ENCODE measurements at regions not wholly inside any gene's neighbourhood (a gene's known extent, or its start where the extent isn't known, plus 50 kb on each side); places are given as distances from the start of the nearest gene placed in this dataset.

DNA sequence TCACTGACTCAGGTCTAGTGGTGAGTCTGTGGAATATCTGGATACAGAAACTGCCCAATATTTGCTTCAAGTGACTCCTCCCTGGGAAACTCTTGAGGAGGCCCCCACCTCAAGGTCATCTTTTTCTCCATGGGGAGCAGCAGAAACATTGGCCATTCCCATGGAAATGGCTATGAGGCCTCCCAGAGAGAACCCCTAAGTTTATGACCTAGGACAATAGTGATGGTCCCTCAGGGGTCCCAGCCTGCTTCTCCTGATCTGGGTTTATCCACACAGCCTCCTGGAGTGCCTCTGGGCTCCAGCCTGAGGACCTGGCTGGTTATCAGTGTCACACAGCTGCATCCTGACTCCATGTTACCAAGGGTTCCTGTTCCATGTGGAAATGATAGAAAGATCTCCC lies 131.2 kb downstream of the ZNF280B start:
- H3K9me3 Mint-ChIP-seq, result no peaks in the 10 kb centered on the region
- ChIA-PET POLR2A (interaction anchor here (0.7 kb wide), 1 partner anchor 277 kb away, joined by 6 read pairs; no protein-coding TSS in a partner anchor), CTCF (interaction anchor here (1.0 to 1.5 kb wide), 4 partner anchors 34 to 182 kb away, joined by 3 to 11 read pairs (median 4); no protein-coding TSS in a partner anchor)
- TF ChIP-seq ZNF232 (CRISPR knock-in tag; IDR thresholded peaks at IDR 0.05), result no peak
- TF ChIP-seq, protein P1, sequence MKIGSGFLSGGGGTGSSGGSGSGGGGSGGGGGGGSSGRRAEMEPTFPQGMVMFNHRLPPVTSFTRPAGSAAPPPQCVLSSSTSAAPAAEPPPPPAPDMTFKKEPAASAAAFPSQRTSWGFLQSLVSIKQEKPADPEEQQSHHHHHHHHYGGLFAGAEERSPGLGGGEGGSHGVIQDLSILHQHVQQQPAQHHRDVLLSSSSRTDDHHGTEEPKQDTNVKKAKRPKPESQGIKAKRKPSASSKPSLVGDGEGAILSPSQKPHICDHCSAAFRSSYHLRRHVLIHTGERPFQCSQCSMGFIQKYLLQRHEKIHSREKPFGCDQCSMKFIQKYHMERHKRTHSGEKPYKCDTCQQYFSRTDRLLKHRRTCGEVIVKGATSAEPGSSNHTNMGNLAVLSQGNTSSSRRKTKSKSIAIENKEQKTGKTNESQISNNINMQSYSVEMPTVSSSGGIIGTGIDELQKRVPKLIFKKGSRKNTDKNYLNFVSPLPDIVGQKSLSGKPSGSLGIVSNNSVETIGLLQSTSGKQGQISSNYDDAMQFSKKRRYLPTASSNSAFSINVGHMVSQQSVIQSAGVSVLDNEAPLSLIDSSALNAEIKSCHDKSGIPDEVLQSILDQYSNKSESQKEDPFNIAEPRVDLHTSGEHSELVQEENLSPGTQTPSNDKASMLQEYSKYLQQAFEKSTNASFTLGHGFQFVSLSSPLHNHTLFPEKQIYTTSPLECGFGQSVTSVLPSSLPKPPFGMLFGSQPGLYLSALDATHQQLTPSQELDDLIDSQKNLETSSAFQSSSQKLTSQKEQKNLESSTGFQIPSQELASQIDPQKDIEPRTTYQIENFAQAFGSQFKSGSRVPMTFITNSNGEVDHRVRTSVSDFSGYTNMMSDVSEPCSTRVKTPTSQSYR (CRISPR knock-in tag; IDR thresholded peaks at IDR 0.05), result no peak
- TF ChIP-seq ESRRA (CRISPR knock-in tag; IDR thresholded peaks at IDR 0.05; ENCODE audit: borderline replicate concordance), result no peak
- TF ChIP-seq ZNF396 (CRISPR knock-in tag; IDR thresholded peaks at IDR 0.05; ENCODE audit: borderline replicate concordance), result no peak
- TF ChIP-seq, protein P2, sequence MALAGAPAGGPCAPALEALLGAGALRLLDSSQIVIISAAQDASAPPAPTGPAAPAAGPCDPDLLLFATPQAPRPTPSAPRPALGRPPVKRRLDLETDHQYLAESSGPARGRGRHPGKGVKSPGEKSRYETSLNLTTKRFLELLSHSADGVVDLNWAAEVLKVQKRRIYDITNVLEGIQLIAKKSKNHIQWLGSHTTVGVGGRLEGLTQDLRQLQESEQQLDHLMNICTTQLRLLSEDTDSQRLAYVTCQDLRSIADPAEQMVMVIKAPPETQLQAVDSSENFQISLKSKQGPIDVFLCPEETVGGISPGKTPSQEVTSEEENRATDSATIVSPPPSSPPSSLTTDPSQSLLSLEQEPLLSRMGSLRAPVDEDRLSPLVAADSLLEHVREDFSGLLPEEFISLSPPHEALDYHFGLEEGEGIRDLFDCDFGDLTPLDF (CRISPR knock-in tag; IDR thresholded peaks at IDR 0.05), result no peak
- H3K4me3 Mint-ChIP-seq, result no peak overlapping the region
- DNase-seq (ENCODE audit: low spot score) (no peak), ATAC-seq (no peak)
- H3K4me1 Mint-ChIP-seq, result no peaks in the 10 kb centered on the region
- H3K27me3 Mint-ChIP-seq (ENCODE audit: low read depth), result peaks cover 100% of the 10 kb centered on the region
- H3K36me3 Mint-ChIP-seq, result no peaks in the 10 kb centered on the region
- H3K27ac Mint-ChIP-seq, result no peak overlapping the region

DNA sequence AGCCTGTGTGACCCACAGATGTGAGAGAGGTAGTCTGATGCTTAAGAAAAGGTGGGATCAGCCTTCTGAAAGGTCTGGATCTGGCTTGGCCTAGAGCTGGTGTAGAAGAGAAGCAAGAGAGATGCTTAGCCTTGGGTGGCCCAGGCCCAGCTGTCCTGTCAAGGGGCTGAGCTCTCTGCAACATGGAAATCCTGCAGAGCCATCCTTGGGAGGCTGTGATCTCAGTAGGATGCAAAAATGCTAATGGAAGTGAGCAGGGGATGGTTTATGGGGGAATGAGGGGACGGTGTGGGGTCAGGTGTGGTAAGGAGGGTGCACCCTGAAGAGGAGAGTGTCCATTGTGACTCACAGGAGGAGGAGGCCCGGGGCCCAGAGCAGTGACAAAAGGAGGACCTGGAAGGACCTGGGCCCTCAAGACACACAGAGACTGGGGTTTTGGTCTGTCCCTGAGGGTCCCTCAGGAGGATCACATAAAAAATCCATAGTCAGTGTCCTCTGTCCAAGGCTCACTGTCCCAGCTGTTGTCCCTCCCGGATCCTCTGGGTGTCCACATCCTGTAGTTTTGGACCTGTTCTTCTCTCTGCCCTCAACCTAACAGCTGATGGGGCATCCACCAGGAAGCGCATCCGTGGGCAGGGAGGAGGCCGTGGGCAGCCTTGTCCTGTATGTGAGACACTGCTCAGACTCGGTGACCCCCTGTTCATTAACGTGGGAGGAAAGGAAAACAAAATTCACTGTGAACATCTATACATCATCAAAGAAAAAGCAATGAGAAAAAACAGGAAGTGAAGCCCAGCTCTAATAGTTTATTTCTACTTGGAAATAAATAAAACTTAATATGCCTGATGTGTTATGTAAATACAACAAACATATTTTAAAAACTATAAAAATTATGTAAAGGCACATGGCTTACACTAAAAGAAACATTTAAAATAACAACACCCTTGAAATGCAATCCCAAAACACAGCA lies 129.8 kb downstream of the ZNF280B start:
- no peak for DNase-seq (ENCODE audit: low spot score)
- no peak for ATAC-seq
- ChIA-PET CTCF (interaction anchor here (0.7 to 2.5 kb wide), 6 partner anchors 36 to 391 kb away, joined by 3 to 11 read pairs (median 6); no protein-coding TSS in a partner anchor), POLR2A (no interaction called here)
- TF ChIP-seq ELF4 (CRISPR knock-in tag; IDR thresholded peaks at IDR 0.05; ENCODE audit: low read depth) (no peak), ZNF423 (CRISPR knock-in tag; IDR thresholded peaks at IDR 0.05) (no peak), OVOL2 (CRISPR knock-in tag; IDR thresholded peaks at IDR 0.05; ENCODE audit: borderline replicate concordance) (no peak), IRF2 (CRISPR knock-in tag; IDR thresholded peaks at IDR 0.05; ENCODE audit: borderline replicate concordance, low read depth) (no peak), TEAD4 (CRISPR knock-in tag; IDR thresholded peaks at IDR 0.05) (no peak)
- TF ChIP-seq, protein P3, sequence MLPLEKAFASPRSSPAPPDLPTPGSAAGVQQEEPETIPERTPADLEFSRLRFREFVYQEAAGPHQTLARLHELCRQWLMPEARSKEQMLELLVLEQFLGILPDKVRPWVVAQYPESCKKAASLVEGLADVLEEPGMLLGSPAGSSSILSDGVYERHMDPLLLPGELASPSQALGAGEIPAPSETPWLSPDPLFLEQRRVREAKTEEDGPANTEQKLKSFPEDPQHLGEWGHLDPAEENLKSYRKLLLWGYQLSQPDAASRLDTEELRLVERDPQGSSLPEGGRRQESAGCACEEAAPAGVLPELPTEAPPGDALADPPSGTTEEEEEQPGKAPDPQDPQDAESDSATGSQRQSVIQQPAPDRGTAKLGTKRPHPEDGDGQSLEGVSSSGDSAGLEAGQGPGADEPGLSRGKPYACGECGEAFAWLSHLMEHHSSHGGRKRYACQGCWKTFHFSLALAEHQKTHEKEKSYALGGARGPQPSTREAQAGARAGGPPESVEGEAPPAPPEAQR (CRISPR knock-in tag; IDR thresholded peaks at IDR 0.05), result no peak
- TF ChIP-seq, protein P4, sequence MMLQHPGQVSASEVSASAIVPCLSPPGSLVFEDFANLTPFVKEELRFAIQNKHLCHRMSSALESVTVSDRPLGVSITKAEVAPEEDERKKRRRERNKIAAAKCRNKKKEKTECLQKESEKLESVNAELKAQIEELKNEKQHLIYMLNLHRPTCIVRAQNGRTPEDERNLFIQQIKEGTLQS (CRISPR knock-in tag; conservative IDR thresholded peaks at IDR 0.05), result no peak
- TF ChIP-seq, protein P5, sequence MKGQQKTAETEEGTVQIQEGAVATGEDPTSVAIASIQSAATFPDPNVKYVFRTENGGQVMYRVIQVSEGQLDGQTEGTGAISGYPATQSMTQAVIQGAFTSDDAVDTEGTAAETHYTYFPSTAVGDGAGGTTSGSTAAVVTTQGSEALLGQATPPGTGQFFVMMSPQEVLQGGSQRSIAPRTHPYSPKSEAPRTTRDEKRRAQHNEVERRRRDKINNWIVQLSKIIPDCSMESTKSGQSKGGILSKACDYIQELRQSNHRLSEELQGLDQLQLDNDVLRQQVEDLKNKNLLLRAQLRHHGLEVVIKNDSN (CRISPR knock-in tag; IDR thresholded peaks at IDR 0.05), result no peak
- TF ChIP-seq, protein P6, sequence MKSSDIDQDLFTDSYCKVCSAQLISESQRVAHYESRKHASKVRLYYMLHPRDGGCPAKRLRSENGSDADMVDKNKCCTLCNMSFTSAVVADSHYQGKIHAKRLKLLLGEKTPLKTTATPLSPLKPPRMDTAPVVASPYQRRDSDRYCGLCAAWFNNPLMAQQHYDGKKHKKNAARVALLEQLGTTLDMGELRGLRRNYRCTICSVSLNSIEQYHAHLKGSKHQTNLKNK (CRISPR knock-in tag; IDR thresholded peaks at IDR 0.05), result no peak
- H3K4me1 Mint-ChIP-seq, result no peaks in the 10 kb centered on the region
- no peak overlapping the region for H3K4me3 Mint-ChIP-seq
- no peaks in the 10 kb centered on the region for H3K9me3 Mint-ChIP-seq
- H3K27ac Mint-ChIP-seq, result no peak overlapping the region
- H3K36me3 Mint-ChIP-seq, result no peaks in the 10 kb centered on the region
- H3K27me3 Mint-ChIP-seq (ENCODE audit: low read depth), result peaks cover 100% of the 10 kb centered on the region
